Trophoblast cell (in vitro differentiated cells and primary cell): ENCODE measurements at regions not wholly inside any gene's neighbourhood (a gene's known extent, or its start where the extent isn't known, plus 50 kb on each side); places are given as distances from the start of the nearest gene placed in this dataset.
A peak's percentile ranks its signal among the peaks of the same experiment; 100 is the strongest.

ENCODE experiments used
- DNase-seq, 2 donors: peaks; one replicate each; pipeline ENCODE4 v3.0.0-alpha.2; 2016
- H2AFZ ChIP-seq: 2 replicates; pipeline ENCODE4 v1.6.1; 2013; ENCODE audit warnings: low read length, moderate library complexity, mild to moderate bottlenecking; ENCODE audit not compliant: insufficient read depth, poor library complexity
- H2AK5ac ChIP-seq: 2 replicates; pipeline ENCODE4 v1.6.1; 2013; ENCODE audit warnings: mild to moderate bottlenecking, low read length
- H2BK120ac ChIP-seq: 2 replicates; pipeline ENCODE4 v1.6.1; 2013; ENCODE audit warnings: low read length, mild to moderate bottlenecking, moderate library complexity; ENCODE audit not compliant: insufficient read depth, poor library complexity
- H2BK12ac ChIP-seq: 2 replicates; pipeline ENCODE4 v1.6.1; 2013; ENCODE audit warnings: mild to moderate bottlenecking, low read length, moderate library complexity
- H2BK5ac ChIP-seq: 2 replicates; pipeline ENCODE4 v1.6.1; 2013; ENCODE audit warnings: low read length, low read depth, moderate library complexity, mild to moderate bottlenecking; ENCODE audit not compliant: poor library complexity
- H3K14ac ChIP-seq: 2 replicates; pipeline ENCODE4 v1.6.1; 2013; ENCODE audit warnings: mild to moderate bottlenecking, low read length
- H3K18ac ChIP-seq: 2 replicates; pipeline ENCODE4 v1.6.1; 2013; ENCODE audit warnings: mild to moderate bottlenecking, low read length
- H3K23ac ChIP-seq: 2 replicates; pipeline ENCODE4 v1.6.1; 2013; ENCODE audit warnings: low read length
- H3K27ac ChIP-seq: 2 replicates; pipeline ENCODE4 v1.5.1; 2013; ENCODE audit warnings: low read depth, mild to moderate bottlenecking, inconsistent platforms, low read length, moderate library complexity
- H3K27me3 ChIP-seq: 2 replicates; pipeline ENCODE4 v1.6.1; 2013; ENCODE audit warnings: inconsistent platforms, mild to moderate bottlenecking, low read length, moderate library complexity; ENCODE audit not compliant: insufficient read depth
- H3K36me3 ChIP-seq, 2 experiments: 1 replicate in 1 of 2; 2 replicates in 1 of 2; pipeline ENCODE4 v1.6.1; 2013; ENCODE audit warnings: low read length in 2 of 2, mild to moderate bottlenecking in 2 of 2, moderate library complexity in 1 of 2; ENCODE audit not compliant: insufficient read depth in 2 of 2, control insufficient read depth in 1 of 2
- H3K4ac ChIP-seq: 2 replicates; pipeline ENCODE4 v1.6.1; 2013; ENCODE audit warnings: low read depth, mild to moderate bottlenecking, low read length, moderate library complexity
- H3K4me1 ChIP-seq, 2 experiments: 1 replicate in 1 of 2; 2 replicates in 1 of 2; pipeline ENCODE4 v1.6.1; 2013; ENCODE audit warnings: low read length in 2 of 2, mild to moderate bottlenecking in 2 of 2, moderate library complexity in 1 of 2; ENCODE audit not compliant: insufficient read depth in 2 of 2, control insufficient read depth in 1 of 2
- H3K4me2 ChIP-seq: 2 replicates; pipeline ENCODE4 v1.6.1; 2013; ENCODE audit warnings: inconsistent platforms, mild to moderate bottlenecking, low read length, moderate library complexity
- H3K4me3 ChIP-seq: 2 replicates; pipeline ENCODE4 v1.5.1; 2013; ENCODE audit warnings: mild to moderate bottlenecking, low read depth, low read length, inconsistent platforms
- H3K79me1 ChIP-seq: one replicate; pipeline ENCODE4 v1.6.1; 2013; ENCODE audit warnings: low read length
- H3K79me2 ChIP-seq: 2 replicates; pipeline ENCODE4 v1.6.1; 2013; ENCODE audit warnings: low read length, mild to moderate bottlenecking; ENCODE audit not compliant: control insufficient read depth, insufficient read depth, poor library complexity
- H3K9ac ChIP-seq: 2 replicates; pipeline ENCODE4 v1.6.1; 2013; ENCODE audit warnings: mild to moderate bottlenecking, low read length
- H3K9me3 ChIP-seq: 2 replicates; pipeline ENCODE4 v1.6.1; 2013; ENCODE audit warnings: low read depth, mild to moderate bottlenecking, control low read depth, inconsistent platforms, low read length; ENCODE audit not compliant: insufficient read depth
- H4K12ac ChIP-seq: 2 replicates; pipeline ENCODE4 v1.6.1; 2013; ENCODE audit warnings: low read depth, mild to moderate bottlenecking, low read length, moderate library complexity
- H4K8ac ChIP-seq: 2 replicates; pipeline ENCODE4 v1.6.1; 2013; ENCODE audit warnings: low read depth, mild to moderate bottlenecking, low read length, moderate library complexity
- H4K91ac ChIP-seq: one replicate; pipeline ENCODE4 v1.6.1; 2013; ENCODE audit warnings: low read depth, mild to moderate bottlenecking, low read length, moderate library complexity
- WGBS: extraction: QIAGEN DNeasy Blood & Tissue Kit; methylation state at CpG from one replicate; pipeline ENCODE4 v1.1.7; 2013; ENCODE audit warnings: missing lambda C conversion rate; ENCODE audit not compliant: insufficient read length, insufficient coverage; ENCODE audit errors: extremely low coverage; 5-methylcytosine and 5-hydroxymethylcytosine counted together

DNA sequence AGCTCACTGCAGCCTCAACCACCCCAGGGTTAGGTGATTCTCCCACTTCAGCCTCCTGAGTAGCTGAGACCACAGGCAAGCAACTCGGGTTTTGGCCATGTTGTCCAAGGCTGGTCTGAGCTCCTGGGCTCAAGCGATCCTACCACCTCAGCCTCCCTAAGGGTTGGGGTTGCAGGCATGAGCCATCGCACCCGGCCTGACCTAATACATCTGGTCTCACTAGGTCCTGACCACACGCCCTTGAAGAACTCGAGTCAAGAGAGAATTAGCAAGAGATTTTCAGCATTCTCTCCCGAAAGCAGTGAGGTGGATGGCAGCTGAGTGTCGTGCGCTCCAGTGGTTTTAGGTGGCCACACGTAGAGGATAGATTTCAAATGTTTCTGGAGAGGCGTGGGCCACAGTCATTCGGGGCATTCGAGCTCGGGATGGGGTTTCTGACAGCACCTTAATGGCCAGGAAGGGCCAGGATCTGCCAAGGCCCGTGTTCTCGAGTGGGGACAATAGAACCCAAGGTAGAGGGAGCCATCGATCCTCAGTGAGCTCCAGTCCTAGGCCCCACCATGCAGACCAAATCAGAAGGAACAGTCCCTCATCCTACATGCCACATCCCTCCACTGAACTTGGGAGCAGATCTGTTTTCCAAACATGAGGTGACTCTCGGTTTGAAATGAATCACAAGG is 193.1 kb downstream of the ALG10 start:
- peak overlapping the region; percentile 13 for H3K4me3 ChIP-seq
- no peak overlapping the region for H4K91ac ChIP-seq
- no peak overlapping the region for H2BK120ac ChIP-seq
- no peaks in the 10 kb centered on the region for H3K36me3 ChIP-seq
- H3K4me1 ChIP-seq, result no peaks in the 10 kb centered on the region
- H2AFZ ChIP-seq, result no peak overlapping the region
- H2AK5ac ChIP-seq, result no peak overlapping the region
- no CpG with 5 or more reads among the region's 18 CpGs for WGBS
- H3K23ac ChIP-seq, result no peak overlapping the region
- H3K18ac ChIP-seq, result no peak overlapping the region
- H2BK12ac ChIP-seq, result no peak overlapping the region
- no peak overlapping the region for H3K9ac ChIP-seq
- H3K4ac ChIP-seq, result no peak overlapping the region
- H3K4me2 ChIP-seq, result no peak overlapping the region
- no peaks in the 10 kb centered on the region for H3K79me1 ChIP-seq
- no peak overlapping the region for H3K27ac ChIP-seq
- no peaks in the 10 kb centered on the region for H3K27me3 ChIP-seq
- no peaks in the 10 kb centered on the region for H3K79me2 ChIP-seq
- no peak overlapping the region for H4K12ac ChIP-seq
- H4K8ac ChIP-seq, result no peak overlapping the region
- no peak overlapping the region for H3K14ac ChIP-seq
- no peak overlapping the region for H2BK5ac ChIP-seq
- DNase-seq, result no peak
- peaks cover 66% of the 10 kb centered on the region for H3K9me3 ChIP-seq

DNA sequence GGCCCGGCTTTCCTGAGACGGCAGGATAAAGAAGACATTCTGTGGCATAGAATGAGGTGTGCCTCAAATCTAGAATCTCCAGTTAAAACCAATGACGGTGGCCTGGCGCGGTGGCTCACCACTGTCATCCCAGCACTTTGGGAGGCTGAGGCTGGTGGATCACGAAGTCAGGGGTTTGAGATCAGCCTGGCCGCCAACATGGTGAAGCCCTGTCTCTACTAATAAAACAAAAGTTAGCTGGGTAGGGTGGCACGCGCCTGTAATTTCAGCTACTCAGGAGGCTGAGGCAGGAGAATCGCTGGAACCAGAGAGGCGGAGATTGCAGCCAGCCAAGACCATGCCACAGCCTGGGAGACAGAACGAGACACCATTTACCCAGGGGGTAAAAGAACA is 193.6 kb downstream of the ALG10 start:
- Histone ChIP-seq H2AFZ (no peak overlapping the region), H3K14ac (no peak overlapping the region), H3K79me2 (no peaks in the 10 kb centered on the region), H4K91ac (no peak overlapping the region), H3K79me1 (no peaks in the 10 kb centered on the region), H2BK5ac (no peak overlapping the region), H2AK5ac (no peak overlapping the region), H3K4ac (no peak overlapping the region), H3K9ac (no peak overlapping the region), H4K12ac (no peak overlapping the region), H3K36me3 (no peaks in the 10 kb centered on the region), H3K23ac (no peak overlapping the region), H2BK120ac (no peak overlapping the region), H3K4me1 (no peaks in the 10 kb centered on the region), H3K4me2 (no peak overlapping the region), H3K4me3 (no peak overlapping the region), H3K27ac (no peak overlapping the region), H3K9me3 (peaks cover 61% of the 10 kb centered on the region), H3K27me3 (no peaks in the 10 kb centered on the region), H2BK12ac (no peak overlapping the region), H4K8ac (no peak overlapping the region), H3K18ac (no peak overlapping the region)
- no peak for DNase-seq
- WGBS, result no CpG with 5 or more reads among the region's 12 CpGs

DNA sequence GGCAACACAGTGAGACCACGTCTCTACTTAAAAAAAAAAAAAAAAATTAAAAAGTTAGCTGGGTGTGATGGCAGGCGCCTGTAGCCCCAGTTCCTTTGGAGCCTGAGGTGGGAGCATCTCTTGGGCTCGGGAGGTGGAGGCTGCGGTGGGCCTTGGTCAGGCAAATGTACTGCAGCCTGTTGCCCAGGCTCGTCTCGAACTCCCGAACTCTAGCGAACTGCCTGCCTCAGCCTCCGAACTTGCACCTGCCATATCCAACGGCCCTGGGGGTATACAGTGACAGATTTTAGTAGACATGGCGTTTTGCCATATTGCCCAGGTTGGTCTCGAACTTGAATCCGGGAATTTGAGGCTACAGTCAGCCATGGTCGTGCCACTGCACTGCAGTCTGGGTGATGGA is 195.4 kb downstream of the ALG10 start:
- Histone ChIP-seq H3K14ac (no peak overlapping the region), H3K4me1 (no peaks in the 10 kb centered on the region), H3K27me3 (no peaks in the 10 kb centered on the region), H3K36me3 (no peaks in the 10 kb centered on the region), H3K18ac (no peak overlapping the region), H2AFZ (no peak overlapping the region), H3K4ac (no peak overlapping the region), H4K12ac (no peak overlapping the region), H4K8ac (no peak overlapping the region), H3K9ac (no peak overlapping the region), H3K4me3 (no peak overlapping the region), H2AK5ac (no peak overlapping the region), H3K4me2 (no peak overlapping the region), H4K91ac (no peak overlapping the region), H3K79me1 (no peaks in the 10 kb centered on the region), H3K79me2 (no peaks in the 10 kb centered on the region), H2BK5ac (no peak overlapping the region), H2BK12ac (no peak overlapping the region), H2BK120ac (no peak overlapping the region), H3K23ac (no peak overlapping the region), H3K27ac (no peak overlapping the region), H3K9me3 (peaks cover 58% of the 10 kb centered on the region)
- WGBS, result no CpG with 5 or more reads among the region's 14 CpGs
- no peak for DNase-seq

DNA sequence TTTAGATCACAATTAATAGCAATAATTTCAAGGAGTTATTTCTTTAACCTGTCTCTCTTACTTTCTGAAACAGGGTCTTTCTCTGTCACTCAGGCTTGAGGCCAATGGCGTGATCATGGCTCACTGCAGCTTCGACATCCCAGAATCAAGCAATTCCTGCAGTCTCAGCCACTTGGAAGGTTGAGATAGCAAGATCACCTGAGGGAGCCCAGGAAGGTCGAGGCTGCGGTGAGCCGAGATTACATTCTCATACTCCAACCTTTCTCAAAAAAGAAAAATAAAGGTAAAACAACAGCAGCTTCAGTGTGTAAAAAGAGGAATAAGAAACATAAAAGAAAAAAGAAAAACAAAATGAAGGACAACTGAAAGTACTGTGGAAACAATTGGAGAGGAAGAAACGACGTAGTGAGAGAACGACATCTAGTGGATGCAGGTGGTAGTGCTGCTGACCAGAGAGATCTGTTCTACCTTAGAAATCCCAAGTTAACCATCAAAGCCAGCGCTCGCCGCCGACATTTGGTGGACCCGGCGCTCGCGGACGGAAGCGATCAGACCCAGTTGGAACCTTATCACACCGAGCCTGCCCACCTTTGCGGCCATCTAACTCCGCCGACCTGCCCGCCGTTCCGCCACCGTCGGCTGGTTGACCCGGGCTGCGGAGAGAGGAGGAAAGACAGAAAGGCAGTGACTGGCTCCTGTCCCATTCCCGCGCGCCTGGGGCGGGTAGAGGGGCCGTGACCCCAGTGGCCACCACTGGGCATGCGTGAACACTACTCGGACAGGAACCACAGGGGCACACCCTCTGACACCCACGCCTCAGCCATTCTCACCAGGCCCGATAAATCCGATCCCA is 196.1 kb downstream of the ALG10 start:
- Histone ChIP-seq H2BK120ac (no peak overlapping the region), H3K4me1 (no peaks in the 10 kb centered on the region), H2BK5ac (no peak overlapping the region), H2AFZ (no peak overlapping the region), H3K14ac (no peak overlapping the region), H3K4ac (no peak overlapping the region), H3K9me3 (peaks cover 52% of the 10 kb centered on the region), H3K23ac (no peak overlapping the region), H4K12ac (no peak overlapping the region), H4K91ac (no peak overlapping the region), H3K27me3 (no peaks in the 10 kb centered on the region), H3K36me3 (no peaks in the 10 kb centered on the region), H3K9ac (no peak overlapping the region), H3K27ac (no peak overlapping the region), H4K8ac (no peak overlapping the region), H3K79me2 (no peaks in the 10 kb centered on the region), H3K4me2 (no peak overlapping the region), H2AK5ac (no peak overlapping the region), H3K79me1 (no peaks in the 10 kb centered on the region), H2BK12ac (no peak overlapping the region), H3K4me3 (peak overlapping the region; percentile 2), H3K18ac (no peak overlapping the region)
- DNase-seq, result peak; percentile 72 to 88
- no CpG with 5 or more reads among the region's 39 CpGs for WGBS
